ENCODE measurements at regions not wholly inside any gene's neighbourhood (a gene's known extent, or its start where the extent isn't known, plus 50 kb on each side); places are given as distances from the start of the nearest gene placed in this dataset.

GRCh38 chr12:28870839-28871440 lies 278.1 kb upstream of the FAR2 start:
- CTCF ChIA-PET, result no interaction called here
- POLR2A ChIA-PET, result no interaction called here

DNA sequence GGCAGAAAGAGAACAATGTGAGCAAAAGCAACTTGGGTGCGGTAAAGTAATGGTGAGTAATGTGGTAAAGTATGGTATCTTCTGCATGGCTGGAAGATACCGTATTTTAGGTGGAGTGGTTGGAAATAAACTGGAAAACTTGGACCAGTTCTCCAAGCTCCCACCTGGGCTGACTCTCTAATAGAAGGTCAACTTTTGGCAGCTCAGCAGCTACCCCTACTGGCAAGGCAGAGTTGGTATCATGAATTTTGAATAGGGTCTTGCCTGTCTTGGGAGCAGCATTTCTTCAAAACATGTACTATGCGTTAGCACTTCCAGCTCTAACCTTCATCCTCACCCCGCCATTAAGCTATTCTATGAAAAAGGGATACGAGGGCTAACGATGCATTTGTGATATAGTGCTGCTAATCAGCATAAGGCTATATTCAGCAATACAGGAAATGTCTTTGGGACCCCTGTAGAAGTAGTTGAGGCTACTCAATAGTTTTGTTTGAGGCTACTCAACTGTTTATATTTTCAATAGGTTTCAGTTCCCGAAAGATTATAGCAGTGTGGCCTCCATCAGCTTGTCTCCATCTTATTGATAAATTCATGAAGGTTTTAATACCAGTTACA lies 276.3 kb upstream of the FAR2 start:
- ChIA-PET CTCF (no interaction called here), POLR2A (no interaction called here)

DNA sequence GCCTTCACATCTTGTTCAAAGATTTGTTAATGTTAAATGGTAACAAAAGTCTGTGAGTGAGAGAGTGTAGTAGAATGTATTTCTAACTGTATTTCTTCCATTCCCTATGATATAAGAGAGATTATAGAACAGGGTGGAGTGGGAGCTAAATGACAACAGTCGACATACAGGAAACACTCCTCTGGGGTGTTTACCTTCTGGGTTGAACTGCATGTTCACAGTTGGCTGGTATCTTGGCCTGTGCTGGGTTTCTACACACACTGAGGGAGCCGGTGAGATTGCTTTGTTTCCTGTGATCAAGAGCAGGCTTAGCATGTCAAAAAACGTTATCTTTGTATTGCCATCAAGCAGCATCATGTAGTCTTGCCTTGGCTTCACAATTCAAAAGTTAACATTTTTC lies 274.3 kb upstream of the FAR2 start:
- CTCF ChIA-PET, result no interaction called here
- POLR2A ChIA-PET, result no interaction called here

DNA sequence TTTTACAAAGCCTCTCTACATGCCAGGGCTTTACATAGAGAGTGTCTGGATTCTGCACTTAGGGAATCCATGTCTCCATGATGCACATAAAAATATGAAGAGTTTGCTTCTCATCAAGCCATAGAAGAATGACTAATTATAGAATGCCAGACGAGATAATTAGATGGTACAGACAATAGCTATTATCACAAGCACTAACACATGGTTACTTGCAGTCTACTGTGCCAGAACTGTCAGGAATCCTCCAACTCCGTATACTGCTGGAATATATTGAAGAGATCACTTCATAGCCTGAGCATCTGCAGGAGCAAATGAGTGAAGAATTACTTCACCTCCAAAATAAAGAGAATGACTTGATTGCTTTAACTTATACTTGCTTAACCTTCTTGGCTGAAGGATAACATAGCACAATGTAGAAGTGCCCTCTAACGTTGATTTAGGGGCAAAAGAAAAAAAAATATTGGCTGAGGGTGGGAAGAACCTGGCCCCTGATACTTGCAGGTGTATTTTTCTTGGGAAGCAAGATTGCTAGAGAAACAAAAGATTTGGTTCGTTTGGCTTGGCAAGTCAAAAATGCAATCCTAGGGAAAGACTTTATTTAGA lies 272.8 kb upstream of the FAR2 start:
- POLR2A ChIA-PET, result no interaction called here
- CTCF ChIA-PET, result no interaction called here

GRCh38 chr12:28877854-28878253 lies 271.2 kb upstream of the FAR2 start:
- CTCF ChIA-PET, result no interaction called here
- POLR2A ChIA-PET, result no interaction called here

DNA sequence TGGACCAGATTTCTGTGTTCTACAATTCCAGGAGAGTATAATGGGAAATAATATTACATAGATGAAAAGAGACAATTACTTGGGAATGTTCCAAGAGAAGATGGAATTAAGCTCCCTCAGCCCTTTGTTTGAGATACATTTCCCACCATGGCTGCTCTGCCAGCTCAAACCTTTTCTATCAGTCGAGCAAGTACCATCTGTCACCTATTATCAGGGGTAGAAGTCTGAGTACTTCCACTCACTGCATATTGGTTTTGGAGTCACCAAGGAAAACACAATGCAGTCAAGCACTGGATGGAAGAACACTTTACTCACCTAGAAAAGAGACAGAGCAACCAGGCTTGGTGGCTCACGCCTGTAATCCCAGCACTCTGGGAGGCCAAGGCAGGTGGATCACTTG lies 270.4 kb upstream of the FAR2 start:
- CTCF ChIA-PET, result no interaction called here

GRCh38 chr12:28879379-28879778 lies 269.7 kb upstream of the FAR2 start:
- CTCF ChIA-PET, result no interaction called here

More for the DNA sequence above, 270.4 kb upstream of the FAR2 start:
- POLR2A ChIA-PET, result no interaction called here

DNA sequence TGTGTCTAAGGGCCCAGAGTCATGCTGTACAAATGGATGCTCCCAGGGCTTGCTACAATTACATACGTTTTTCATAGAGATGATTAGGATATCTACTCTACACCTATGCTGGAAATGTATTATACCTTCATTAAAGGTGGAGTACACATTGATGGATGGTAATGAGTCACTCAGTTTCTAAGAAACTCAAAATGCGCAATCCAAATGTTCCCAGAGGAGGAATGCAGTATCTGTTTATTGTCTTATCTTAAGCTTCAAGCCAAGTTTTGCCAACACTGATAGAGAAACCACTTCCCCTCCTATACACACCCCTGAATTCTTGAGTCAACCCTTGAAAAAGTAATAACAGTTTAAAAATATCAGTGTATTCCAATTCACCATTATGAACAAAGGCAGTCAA lies 266.6 kb upstream of the FAR2 start:
- ChIA-PET POLR2A (no interaction called here), CTCF (no interaction called here)

More at GRCh38 chr12:28879379-28879778, 269.7 kb upstream of the FAR2 start:
- POLR2A ChIA-PET, result no interaction called here

DNA sequence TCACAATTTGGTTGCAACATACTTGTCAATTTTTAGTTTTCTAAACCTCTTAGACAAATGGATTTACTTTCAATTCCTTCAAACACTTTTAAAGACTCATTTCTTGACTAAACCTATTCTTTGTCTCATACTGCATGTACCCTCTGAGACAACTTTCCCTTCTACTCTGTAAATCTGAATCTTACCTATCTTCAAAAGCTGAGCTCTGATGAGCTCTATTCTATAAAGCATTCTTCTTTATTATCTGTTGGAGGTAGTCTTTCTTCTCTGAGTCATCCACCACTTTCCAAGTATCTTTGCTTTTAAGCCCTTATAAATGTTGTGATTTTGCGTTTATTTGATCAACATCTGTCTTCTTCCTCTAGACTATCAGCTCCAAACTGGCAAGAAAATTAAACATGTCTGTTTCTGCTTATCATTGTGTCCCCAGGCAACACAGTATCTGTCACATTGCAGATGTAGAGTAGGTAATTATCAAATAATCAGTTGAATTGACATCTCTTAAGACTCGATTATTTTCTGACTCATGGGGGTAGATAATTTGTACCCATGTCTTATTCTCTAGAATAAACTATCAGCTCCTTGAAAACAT lies 265.6 kb upstream of the FAR2 start:
- ChIA-PET POLR2A (no interaction called here), CTCF (interaction anchor here (0.9 kb wide), 1 partner anchor 20 kb away, joined by 3 read pairs; no protein-coding TSS in a partner anchor)

DNA sequence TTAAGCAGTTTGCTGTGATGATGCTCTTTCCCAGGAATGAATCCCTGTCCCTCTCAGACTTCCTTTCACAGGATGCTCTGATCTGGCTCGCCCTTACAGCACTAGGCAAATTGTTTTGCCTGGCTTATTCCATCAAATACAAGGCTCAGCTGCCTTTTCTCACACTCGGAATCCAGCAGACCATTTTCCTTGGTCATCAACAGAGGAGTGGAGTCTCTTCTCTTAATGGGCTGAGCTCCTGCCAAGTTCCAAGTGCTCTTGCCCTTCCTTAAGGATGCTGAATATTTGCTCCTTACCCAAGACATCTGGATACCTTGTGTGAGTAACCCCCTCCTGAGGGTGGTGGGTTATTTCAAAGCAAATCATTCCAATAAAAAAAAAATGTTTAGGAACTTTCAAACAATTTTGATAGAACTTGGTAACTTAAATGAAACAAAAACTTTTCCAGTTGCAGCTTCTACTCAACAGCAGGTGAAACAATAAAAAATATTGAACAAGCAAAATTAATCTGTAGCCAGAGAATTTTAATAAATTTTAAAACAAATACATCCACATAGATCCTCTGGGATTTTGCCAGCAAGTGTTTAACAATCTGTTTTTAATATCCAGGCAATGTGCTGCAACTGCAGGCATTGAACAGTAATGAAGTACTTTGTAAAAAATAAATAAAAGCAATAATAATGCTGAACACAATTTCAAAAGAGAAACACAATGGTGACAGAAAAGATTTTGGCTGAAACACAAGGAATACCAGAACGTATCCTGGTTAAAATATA lies 264.0 kb upstream of the FAR2 start:
- POLR2A ChIA-PET, result no interaction called here
- CTCF ChIA-PET, result interaction anchor here (0.6 to 1.1 kb wide), 2 partner anchors 12 to 79 kb away, joined by 3 read pairs; no protein-coding TSS in a partner anchor

DNA sequence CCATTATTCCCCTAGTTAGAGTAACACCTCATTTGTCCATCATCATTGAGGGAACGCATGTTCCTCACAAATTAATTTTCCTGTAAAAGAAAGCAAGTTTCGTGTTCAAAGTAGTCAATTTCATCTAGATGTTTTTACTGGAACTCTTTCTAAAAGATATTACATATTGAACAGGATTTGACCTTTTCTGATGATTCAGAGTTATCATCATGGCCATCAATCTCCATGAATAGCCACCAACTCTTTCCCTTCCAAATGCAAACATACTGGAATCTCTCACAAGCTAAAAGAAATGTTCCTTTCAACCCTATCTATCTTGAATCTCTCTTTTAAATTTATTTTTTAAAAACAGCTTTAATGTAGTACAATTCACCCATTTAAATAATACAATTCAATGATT lies 263.1 kb upstream of the FAR2 start:
- CTCF ChIA-PET, result no interaction called here
- POLR2A ChIA-PET, result no interaction called here

GRCh38 chr12:28887461-28887990 lies 261.6 kb upstream of the FAR2 start:
- POLR2A ChIA-PET, result no interaction called here

GRCh38 chr12:28890664-28891063 lies 258.4 kb upstream of the FAR2 start:
- CTCF ChIA-PET, result no interaction called here
- POLR2A ChIA-PET, result no interaction called here

More at GRCh38 chr12:28887461-28887990, 261.6 kb upstream of the FAR2 start:
- CTCF ChIA-PET, result no interaction called here

DNA sequence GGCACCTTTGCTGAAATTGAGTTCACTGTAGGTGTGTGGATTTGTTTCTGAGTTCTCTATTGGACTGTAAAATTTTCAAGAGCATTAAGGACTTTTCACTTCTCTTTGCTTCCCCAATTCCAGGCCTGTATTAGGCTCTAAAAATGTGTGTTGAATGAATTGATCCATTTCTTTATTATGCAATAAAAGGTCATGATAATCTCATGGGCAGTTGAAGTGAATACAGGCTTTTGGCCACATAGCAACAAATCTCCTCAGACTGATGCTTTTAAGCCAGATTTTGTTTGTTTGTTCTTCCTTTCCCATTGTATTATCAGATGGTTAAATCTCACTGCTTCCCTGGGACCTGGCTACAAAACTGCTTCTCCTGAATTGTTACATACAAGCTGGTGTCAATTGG lies 258.0 kb upstream of the FAR2 start:
- ChIA-PET CTCF (no interaction called here), POLR2A (no interaction called here)

- ChIA-PET POLR2A (no interaction called here), CTCF (no interaction called here)
These were observed 255.7 kb upstream of the FAR2 start for GRCh38 chr12:28893365-28893764.

DNA sequence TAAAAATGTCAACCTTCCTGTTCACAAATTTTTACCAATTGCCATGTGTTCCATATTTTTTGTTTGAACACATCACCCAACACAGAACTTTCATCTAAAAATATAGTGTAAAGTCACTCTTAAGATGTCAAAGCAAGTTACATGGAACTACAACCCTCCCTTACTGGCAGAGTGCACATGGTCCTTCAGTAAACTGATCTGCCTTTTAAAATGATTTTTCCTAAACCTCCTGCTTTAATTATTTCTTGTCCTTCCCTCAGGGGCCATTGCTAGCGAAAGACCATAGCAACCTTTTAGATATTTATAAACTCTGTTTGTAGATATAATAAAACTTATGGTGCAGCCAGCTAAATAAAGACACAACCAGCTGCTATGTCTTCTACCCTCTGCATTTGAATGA lies 255.2 kb upstream of the FAR2 start:
- ChIA-PET POLR2A (no interaction called here), CTCF (no interaction called here)

DNA sequence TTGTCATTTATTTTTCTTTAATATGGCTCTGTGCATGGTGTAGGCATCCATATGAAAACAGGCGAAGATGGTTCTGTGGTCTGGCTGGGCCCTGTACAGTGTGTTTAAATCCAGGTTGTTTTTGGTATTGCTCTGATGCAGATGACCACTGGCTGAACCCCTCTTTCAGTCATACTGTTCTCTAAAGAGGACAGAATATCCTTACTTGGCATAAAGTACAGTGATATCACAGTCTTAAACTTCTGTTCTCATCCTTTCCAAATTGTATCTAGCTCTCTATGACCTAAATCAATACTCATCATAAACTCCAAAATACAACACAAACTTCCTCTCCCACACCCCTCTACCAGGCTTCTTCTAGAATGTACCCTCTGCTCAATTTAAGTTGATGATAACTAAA lies 252.7 kb upstream of the FAR2 start:
- ChIA-PET POLR2A (no interaction called here), CTCF (interaction anchor here (1.1 kb wide), 1 partner anchor 12 kb away, joined by 3 read pairs; no protein-coding TSS in a partner anchor)

GRCh38 chr12:28898038-28898437 lies 251.0 kb upstream of the FAR2 start:
- ChIA-PET POLR2A (no interaction called here), CTCF (no interaction called here)

- ChIA-PET CTCF (no interaction called here), POLR2A (no interaction called here)
These were observed 249.1 kb upstream of the FAR2 start for GRCh38 chr12:28899951-28900350.

DNA sequence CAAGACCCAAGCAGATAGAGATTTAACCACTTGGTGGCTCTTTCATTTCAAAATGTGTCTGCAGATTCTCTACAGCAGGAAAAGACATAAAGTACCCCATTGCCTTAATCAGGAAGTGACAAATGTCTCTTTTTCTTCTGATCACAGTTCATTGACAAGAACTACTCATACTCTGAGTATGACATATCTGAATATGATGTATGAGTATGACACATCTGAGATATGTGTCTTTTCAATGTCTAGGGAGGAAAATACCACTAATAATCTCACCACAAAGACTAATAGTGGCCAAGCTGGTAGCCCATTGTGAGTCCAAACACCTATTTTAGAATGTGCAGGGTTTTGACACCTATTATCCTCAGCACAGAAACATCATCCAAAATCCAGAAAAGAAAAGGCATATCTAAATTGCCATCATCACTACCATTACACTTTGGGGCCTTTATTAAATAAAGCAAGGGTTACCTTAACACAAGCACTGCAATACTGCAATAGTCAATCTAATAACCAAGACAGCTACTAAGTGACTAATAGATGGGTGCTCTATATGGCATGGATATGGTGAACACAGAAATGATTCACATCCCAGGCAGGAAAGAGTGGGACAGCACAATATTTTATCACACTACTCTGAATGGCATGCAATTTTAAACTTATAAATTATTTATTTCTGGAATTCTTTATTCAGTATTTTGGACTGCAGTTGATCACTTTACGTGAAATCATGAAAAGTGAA lies 243.7 kb upstream of the FAR2 start:
- CTCF ChIA-PET, result no interaction called here
- POLR2A ChIA-PET, result no interaction called here

Data from activated CD8-positive, alpha-beta memory T cell treated with anti-CD3 and anti-CD28 coated beads for 36 hours (primary cell).